NCI-H1048 (cell line): ENCODE measurements at regions not wholly inside any gene's neighbourhood (a gene's known extent, or its start where the extent isn't known, plus 50 kb on each side); places are given as distances from the start of the nearest gene placed in this dataset.
"Not testable (repeated sequence)": the region's sequence is repeated elsewhere in the genome, so short reads cannot be mapped to it uniquely, and the experiment has no call there.

Source experiments
- DNase-seq: peaks from one replicate; lab custom pipeline; 2025; lab: John Stamatoyannopoulos, UW

- DNase-seq, result no peak
Observed at GRCh38 chr5:23451156-23451555, 56.3 kb upstream of the PRDM9 start.

- no peak for DNase-seq
Observed at GRCh38 chr5:23450187-23450586, 57.2 kb upstream of the PRDM9 start.

GRCh38 chr5:23448627-23449026 lies 58.8 kb upstream of the PRDM9 start:
- no peak for DNase-seq

GRCh38 chr5:23446424-23446823 lies 61.0 kb upstream of the PRDM9 start:
- DNase-seq, result no peak

GRCh38 chr5:23445573-23445972 lies 61.8 kb upstream of the PRDM9 start:
- DNase-seq, result no peak

- no peak for DNase-seq
Observed at GRCh38 chr5:23440703-23441102, 66.7 kb upstream of the PRDM9 start.

- DNase-seq, result no peak
Observed at GRCh38 chr5:23437011-23437410, 70.4 kb upstream of the PRDM9 start.

- no peak for DNase-seq
Observed at GRCh38 chr5:23433534-23434315, 73.7 kb upstream of the PRDM9 start.

- no peak for DNase-seq
Observed at GRCh38 chr5:23428705-23429104, 78.7 kb upstream of the PRDM9 start.

- DNase-seq, result not testable (repeated sequence)
Observed at GRCh38 chr5:23420214-23420613, 87.2 kb upstream of the PRDM9 start.

- DNase-seq, result no peak
Observed at GRCh38 chr5:23419115-23419514, 88.3 kb upstream of the PRDM9 start.

GRCh38 chr5:23412515-23412914 lies 94.9 kb upstream of the PRDM9 start:
- DNase-seq, result no peak

- DNase-seq, result no peak
Observed at GRCh38 chr5:23411994-23412393, 95.4 kb upstream of the PRDM9 start.

GRCh38 chr5:23411200-23411599 lies 96.2 kb upstream of the PRDM9 start:
- no peak for DNase-seq

- not testable (repeated sequence) for DNase-seq
Observed at GRCh38 chr5:23410775-23411174, 96.6 kb upstream of the PRDM9 start.

GRCh38 chr5:23405316-23406068 lies 101.9 kb upstream of the PRDM9 start:
- DNase-seq, result no peak

GRCh38 chr5:23402585-23402984 lies 104.8 kb upstream of the PRDM9 start:
- DNase-seq, result no peak

- no peak for DNase-seq
Observed at GRCh38 chr5:23400951-23401350, 106.5 kb upstream of the PRDM9 start.

- no peak for DNase-seq
Observed at GRCh38 chr5:23396346-23396745, 111.1 kb upstream of the PRDM9 start.

GRCh38 chr5:23389291-23390101 lies 117.9 kb upstream of the PRDM9 start:
- no peak for DNase-seq

- no peak for DNase-seq
Observed at GRCh38 chr5:23385036-23385435, 122.4 kb upstream of the PRDM9 start.

GRCh38 chr5:23372177-23372576 lies 135.2 kb upstream of the PRDM9 start:
- no peak for DNase-seq

GRCh38 chr5:23368393-23368792 lies 139.0 kb upstream of the PRDM9 start:
- DNase-seq, result no peak
